ENCODE measurements at regions not wholly inside any gene's neighbourhood (a gene's known extent, or its start where the extent isn't known, plus 50 kb on each side); places are given as distances from the start of the nearest gene placed in this dataset.

- no peak overlapping the region for H3K4me2 ChIP-seq (ENCODE audit: low read length)
- H3K9me2 ChIP-seq (ENCODE audit: low read depth, low read length), result no peaks in the 10 kb centered on the region
- no peak overlapping the region for H3K27ac ChIP-seq (ENCODE audit: low read depth, low read length, poor library complexity, severe bottlenecking)
- no peaks in the 10 kb centered on the region for H3K36me3 ChIP-seq (ENCODE audit: insufficient read depth, low read length)
- no peak overlapping the region for H3K9ac ChIP-seq (ENCODE audit: low read length)
- no peaks in the 10 kb centered on the region for H3K4me1 ChIP-seq (ENCODE audit: insufficient read depth, low read length, severe bottlenecking)
- no peaks in the 10 kb centered on the region for H4K20me1 ChIP-seq (ENCODE audit: insufficient read depth, low read length)
- no peaks in the 10 kb centered on the region for H3K79me2 ChIP-seq (ENCODE audit: insufficient read depth, low read length)
- H3K4me3 ChIP-seq (ENCODE audit: low read depth, low read length, poor library complexity, severe bottlenecking), result no peak overlapping the region
- H3F3A ChIP-seq (ENCODE audit: insufficient read depth, low read length), result no peaks in the 10 kb centered on the region
- H2AFZ ChIP-seq (ENCODE audit: low read length), result no peak overlapping the region
- TF ChIP-seq CTCF (IDR thresholded peaks at IDR 0.05; ENCODE audit: low read length), result no peak
- no peaks in the 10 kb centered on the region for H3K9me3 ChIP-seq (ENCODE audit: low read length)
- H3K27me3 ChIP-seq (ENCODE audit: insufficient read depth, low read length), result no peaks in the 10 kb centered on the region
Measured at GRCh38 chr6:121799574-121799973, 364.1 kb downstream of the GJA1 start.

- TF ChIP-seq EZH2 (IDR thresholded peaks at IDR 0.05; ENCODE audit: borderline replicate concordance, low read length), result no peak
- TF ChIP-seq CTCF (IDR thresholded peaks at IDR 0.05; ENCODE audit: low read length), result no peak
- H3K27ac ChIP-seq (ENCODE audit: low read depth, low read length, poor library complexity, severe bottlenecking), result no peak overlapping the region
- no peaks in the 10 kb centered on the region for H3K36me3 ChIP-seq (ENCODE audit: insufficient read depth, low read length)
- no peak overlapping the region for H3K4me2 ChIP-seq (ENCODE audit: low read length)
- no peaks in the 10 kb centered on the region for H3K9me2 ChIP-seq (ENCODE audit: low read depth, low read length)
- no peaks in the 10 kb centered on the region for H3K27me3 ChIP-seq (ENCODE audit: insufficient read depth, low read length)
- H4K20me1 ChIP-seq (ENCODE audit: insufficient read depth, low read length), result no peaks in the 10 kb centered on the region
- H3K79me2 ChIP-seq (ENCODE audit: insufficient read depth, low read length), result no peaks in the 10 kb centered on the region
- no peak overlapping the region for H2AFZ ChIP-seq (ENCODE audit: low read length)
- H3K9ac ChIP-seq (ENCODE audit: low read length), result no peak overlapping the region
- no peaks in the 10 kb centered on the region for H3F3A ChIP-seq (ENCODE audit: insufficient read depth, low read length)
- no peaks in the 10 kb centered on the region for H3K9me3 ChIP-seq (ENCODE audit: low read length)
- no peaks in the 10 kb centered on the region for H3K4me1 ChIP-seq (ENCODE audit: insufficient read depth, low read length, severe bottlenecking)
- no peak overlapping the region for H3K4me3 ChIP-seq (ENCODE audit: low read depth, low read length, poor library complexity, severe bottlenecking)
Measured at GRCh38 chr6:121800047-121800446, 364.6 kb downstream of the GJA1 start.

GRCh38 chr6:121806116-121806515, 370.7 kb downstream of the GJA1 start:
- H3K27me3 ChIP-seq (ENCODE audit: insufficient read depth, low read length), result no peaks in the 10 kb centered on the region
- H3K79me2 ChIP-seq (ENCODE audit: insufficient read depth, low read length), result no peaks in the 10 kb centered on the region
- H3F3A ChIP-seq (ENCODE audit: insufficient read depth, low read length), result no peaks in the 10 kb centered on the region
- no peaks in the 10 kb centered on the region for H3K4me1 ChIP-seq (ENCODE audit: insufficient read depth, low read length, severe bottlenecking)
- TF ChIP-seq CTCF (IDR thresholded peaks at IDR 0.05; ENCODE audit: low read length) (no peak), EZH2 (IDR thresholded peaks at IDR 0.05; ENCODE audit: borderline replicate concordance, low read length) (no peak)
- no peaks in the 10 kb centered on the region for H3K36me3 ChIP-seq (ENCODE audit: insufficient read depth, low read length)
- no peak overlapping the region for H3K4me2 ChIP-seq (ENCODE audit: low read length)
- H3K9me2 ChIP-seq (ENCODE audit: low read depth, low read length), result no peaks in the 10 kb centered on the region
- no peak overlapping the region for H3K4me3 ChIP-seq (ENCODE audit: low read depth, low read length, poor library complexity, severe bottlenecking)
- no peak overlapping the region for H2AFZ ChIP-seq (ENCODE audit: low read length)
- no peaks in the 10 kb centered on the region for H4K20me1 ChIP-seq (ENCODE audit: insufficient read depth, low read length)
- no peak overlapping the region for H3K9ac ChIP-seq (ENCODE audit: low read length)
- H3K27ac ChIP-seq (ENCODE audit: low read depth, low read length, poor library complexity, severe bottlenecking), result no peak overlapping the region
- no peaks in the 10 kb centered on the region for H3K9me3 ChIP-seq (ENCODE audit: low read length)

All from OCI-LY1 (cell line).